Esophagus (tissue), 2 donors: ENCODE measurements at regions not wholly inside any gene's neighbourhood (a gene's known extent, or its start where the extent isn't known, plus 50 kb on each side); places are given as distances from the start of the nearest gene placed in this dataset.

Source experiments
- H3K27ac ChIP-seq, 2 donors: one replicate each; pipeline ENCODE4 v1.5.1; 2013; ENCODE audit warnings: low read depth in 2 of 2, mild to moderate bottlenecking in 2 of 2, inconsistent platforms in 1 of 2, low read length in 1 of 2, moderate library complexity in 1 of 2
- H3K27me3 ChIP-seq, 2 donors: one replicate each; pipeline ENCODE4 v1.6.1; 2013; ENCODE audit warnings: low read length in 2 of 2, control low read depth in 1 of 2, mild to moderate bottlenecking in 1 of 2; ENCODE audit not compliant: insufficient read depth in 2 of 2, control insufficient read depth in 1 of 2
- H3K36me3 ChIP-seq, 2 donors: one replicate each; pipeline ENCODE4 v1.6.1; 2013; ENCODE audit warnings: low read length in 1 of 2; ENCODE audit not compliant: control insufficient read depth in 2 of 2, insufficient read depth in 2 of 2
- H3K4me1 ChIP-seq, 2 donors: one replicate each; pipeline ENCODE4 v1.6.1; 2013; ENCODE audit warnings: low read length in 1 of 2; ENCODE audit not compliant: control insufficient read depth in 2 of 2, insufficient read depth in 2 of 2
- H3K4me3 ChIP-seq, 2 donors: one replicate each; pipeline ENCODE4 v1.5.1; 2013; ENCODE audit warnings: low read length in 2 of 2, mild to moderate bottlenecking in 2 of 2, low read depth in 1 of 2, moderate library complexity in 1 of 2
- H3K9me3 ChIP-seq, 2 donors: one replicate each; pipeline ENCODE4 v1.6.1; 2013; ENCODE audit warnings: mild to moderate bottlenecking in 2 of 2, low read depth in 1 of 2, low read length in 1 of 2, moderate library complexity in 1 of 2; ENCODE audit not compliant: control insufficient read depth in 2 of 2, insufficient read depth in 1 of 2
- WGBS, 2 donors: extraction: QIAGEN DNeasy Blood & Tissue Kit; methylation state at CpG; one replicate each; pipeline ENCODE4 v1.1.7; 2013; 5-methylcytosine and 5-hydroxymethylcytosine counted together
- donor health status: healthy with polysubstance abuse.
- donor health status: Bipolar disorder and iron deficiency.

- Histone ChIP-seq H3K4me1 (no peaks in the 10 kb centered on the region), H3K27ac (no peak overlapping the region), H3K27me3 (no peaks in the 10 kb centered on the region), H3K4me3 (no peak overlapping the region), H3K36me3 (no peaks in the 10 kb centered on the region), H3K9me3 (no peaks in the 10 kb centered on the region)
- WGBS, 2 donors = 86 to 90% methylated on average over 2 of the region's 2 CpGs
These were observed 210.0 kb downstream of the C16orf95 start for GRCh38 chr16:87107201-87107600.

DNA sequence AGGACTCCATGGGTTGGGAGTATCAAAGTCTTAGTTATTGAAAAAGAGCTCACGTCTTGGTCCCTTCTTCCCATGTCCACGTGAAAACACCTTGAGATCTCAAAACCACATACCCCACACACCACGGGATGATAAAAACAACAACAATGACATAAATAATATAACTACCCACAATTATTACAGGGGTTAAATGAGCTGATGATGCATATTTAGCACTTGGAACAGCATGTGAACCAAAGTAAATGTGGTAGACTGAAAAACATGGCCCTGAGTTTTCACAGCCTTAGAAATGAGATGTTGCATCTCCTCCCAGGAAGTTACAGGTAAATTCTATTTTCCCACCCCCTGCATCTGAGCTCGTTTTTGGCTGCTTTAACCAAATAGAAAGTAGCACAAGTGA is 208.9 kb downstream of the C16orf95 start:
- 76 to 80% methylated on average over 4 of the region's 4 CpGs for WGBS, 2 donors
- no peak overlapping the region for H3K27ac ChIP-seq
- H3K27me3 ChIP-seq = no peaks in the 10 kb centered on the region
- H3K4me1 ChIP-seq = no peaks in the 10 kb centered on the region
- no peaks in the 10 kb centered on the region for H3K36me3 ChIP-seq
- no peaks in the 10 kb centered on the region for H3K9me3 ChIP-seq
- no peak overlapping the region for H3K4me3 ChIP-seq

- Histone ChIP-seq H3K9me3 (no peaks in the 10 kb centered on the region), H3K27me3 (no peaks in the 10 kb centered on the region), H3K27ac (no peak overlapping the region), H3K4me3 (no peak overlapping the region), H3K4me1 (no peaks in the 10 kb centered on the region), H3K36me3 (no peaks in the 10 kb centered on the region)
- WGBS, 2 donors = 83 to 96% methylated on average over 1 of the region's 1 CpG
These were observed 208.3 kb downstream of the C16orf95 start for GRCh38 chr16:87108941-87109340.

GRCh38 chr16:87114832-87115231 is 202.4 kb downstream of the C16orf95 start:
- Histone ChIP-seq H3K36me3 (no peaks in the 10 kb centered on the region), H3K9me3 (no peaks in the 10 kb centered on the region), H3K4me1 (no peaks in the 10 kb centered on the region), H3K4me3 (no peak overlapping the region), H3K27ac (no peak overlapping the region), H3K27me3 (no peaks in the 10 kb centered on the region)
- 90 to 91% methylated on average over 5 of the region's 5 CpGs for WGBS, 2 donors

DNA sequence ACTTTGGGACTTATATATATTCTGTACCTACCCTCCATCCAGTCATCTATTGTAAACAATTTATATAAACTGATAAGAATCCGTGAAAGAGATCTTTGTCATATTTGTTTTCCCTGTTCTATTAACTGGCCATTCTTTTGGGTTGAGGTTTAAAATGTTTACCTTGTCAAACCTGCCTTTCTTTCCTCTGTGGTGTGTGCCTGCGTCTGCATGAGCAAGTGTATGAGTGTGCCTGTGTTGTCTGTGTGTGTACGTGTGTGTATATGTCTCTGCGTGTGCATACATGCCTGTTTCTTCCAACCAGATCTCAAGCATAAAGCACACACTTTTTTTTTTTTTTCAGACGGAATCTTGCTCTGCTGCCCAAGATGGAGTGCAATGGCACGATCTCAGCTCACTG is 201.5 kb downstream of the C16orf95 start:
- WGBS, 2 donors = 46 to 55% methylated on average over 6 of the region's 6 CpGs

GRCh38 chr16:87117936-87118335 is 199.3 kb downstream of the C16orf95 start:
- no peaks in the 10 kb centered on the region for H3K36me3 ChIP-seq
- no peaks in the 10 kb centered on the region for H3K4me1 ChIP-seq
- no peak overlapping the region for H3K27ac ChIP-seq
- no peak overlapping the region for H3K4me3 ChIP-seq
- 57 to 61% methylated on average over 12 of the region's 12 CpGs for WGBS, 2 donors
- no peaks in the 10 kb centered on the region for H3K27me3 ChIP-seq
- H3K9me3 ChIP-seq = no peaks in the 10 kb centered on the region

More for the DNA sequence above, 201.5 kb downstream of the C16orf95 start:
- no peak overlapping the region for H3K4me3 ChIP-seq
- H3K9me3 ChIP-seq = no peaks in the 10 kb centered on the region
- no peaks in the 10 kb centered on the region for H3K36me3 ChIP-seq
- H3K4me1 ChIP-seq = no peaks in the 10 kb centered on the region
- no peak overlapping the region for H3K27ac ChIP-seq
- no peaks in the 10 kb centered on the region for H3K27me3 ChIP-seq

DNA sequence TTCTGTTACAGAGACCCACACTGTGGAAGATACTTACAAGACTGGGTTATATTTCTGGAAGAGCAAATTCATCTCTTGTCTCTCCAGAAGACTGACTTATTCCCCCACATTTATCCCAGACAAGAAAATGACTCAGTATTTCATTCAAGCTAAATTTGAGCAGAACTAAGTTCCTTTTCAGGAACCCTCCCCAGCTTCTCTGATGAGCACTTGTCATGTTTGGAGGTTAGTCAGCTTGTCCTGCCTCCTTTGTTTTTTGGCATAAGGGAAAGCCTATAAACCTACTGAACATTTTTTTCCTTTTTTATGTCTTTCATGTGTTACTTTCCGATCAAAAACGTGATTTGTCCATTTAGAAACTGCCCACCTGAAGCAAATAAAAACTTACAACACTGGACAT is 198.0 kb downstream of the C16orf95 start:
- Histone ChIP-seq H3K27ac (no peak overlapping the region), H3K4me3 (no peak overlapping the region), H3K9me3 (peaks cover 0 to 7% of the 10 kb centered on the region in 2 donors), H3K4me1 (no peaks in the 10 kb centered on the region), H3K36me3 (no peaks in the 10 kb centered on the region), H3K27me3 (no peaks in the 10 kb centered on the region)
- 72 to 73% methylated on average over 2 of the region's 2 CpGs for WGBS, 2 donors

- 89 to 91% methylated on average over 9 of the region's 9 CpGs for WGBS, 2 donors
- peaks cover 0 to 8% of the 10 kb centered on the region in 2 donors for H3K9me3 ChIP-seq
- no peak overlapping the region for H3K27ac ChIP-seq
- no peaks in the 10 kb centered on the region for H3K27me3 ChIP-seq
- peaks cover 0 to under 1% of the 10 kb centered on the region in 2 donors for H3K4me1 ChIP-seq
- no peaks in the 10 kb centered on the region for H3K36me3 ChIP-seq
- H3K4me3 ChIP-seq = no peak overlapping the region
These were observed 197.4 kb downstream of the C16orf95 start for GRCh38 chr16:87119748-87120147.

DNA sequence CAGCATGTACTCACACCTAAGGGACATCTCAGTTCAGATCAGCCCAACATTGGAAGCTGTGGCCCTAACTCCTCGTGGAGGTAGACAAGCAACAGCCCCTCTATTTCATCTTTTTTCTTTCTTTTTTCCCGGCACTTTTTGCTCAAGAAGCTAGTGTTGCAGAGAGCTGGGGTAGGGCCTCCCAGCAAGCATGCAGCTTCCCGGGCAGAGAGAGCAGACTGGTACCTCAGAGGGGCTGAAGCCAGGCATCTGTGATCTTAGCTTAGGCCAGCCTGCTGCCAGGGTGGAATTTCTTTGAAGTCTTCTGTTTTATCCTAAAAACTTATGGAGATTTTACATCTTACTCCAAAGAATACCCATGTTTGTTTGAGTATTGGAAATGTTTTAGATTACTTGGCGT is 195.4 kb downstream of the C16orf95 start:
- H3K27me3 ChIP-seq = no peaks in the 10 kb centered on the region
- no peaks in the 10 kb centered on the region for H3K36me3 ChIP-seq
- peaks cover 0 to 2% of the 10 kb centered on the region in 2 donors for H3K4me1 ChIP-seq
- H3K27ac ChIP-seq = no peak overlapping the region
- H3K4me3 ChIP-seq = no peak overlapping the region
- 73 to 75% methylated on average over 4 of the region's 4 CpGs for WGBS, 2 donors
- H3K9me3 ChIP-seq = peaks cover 0 to 11% of the 10 kb centered on the region in 2 donors

DNA sequence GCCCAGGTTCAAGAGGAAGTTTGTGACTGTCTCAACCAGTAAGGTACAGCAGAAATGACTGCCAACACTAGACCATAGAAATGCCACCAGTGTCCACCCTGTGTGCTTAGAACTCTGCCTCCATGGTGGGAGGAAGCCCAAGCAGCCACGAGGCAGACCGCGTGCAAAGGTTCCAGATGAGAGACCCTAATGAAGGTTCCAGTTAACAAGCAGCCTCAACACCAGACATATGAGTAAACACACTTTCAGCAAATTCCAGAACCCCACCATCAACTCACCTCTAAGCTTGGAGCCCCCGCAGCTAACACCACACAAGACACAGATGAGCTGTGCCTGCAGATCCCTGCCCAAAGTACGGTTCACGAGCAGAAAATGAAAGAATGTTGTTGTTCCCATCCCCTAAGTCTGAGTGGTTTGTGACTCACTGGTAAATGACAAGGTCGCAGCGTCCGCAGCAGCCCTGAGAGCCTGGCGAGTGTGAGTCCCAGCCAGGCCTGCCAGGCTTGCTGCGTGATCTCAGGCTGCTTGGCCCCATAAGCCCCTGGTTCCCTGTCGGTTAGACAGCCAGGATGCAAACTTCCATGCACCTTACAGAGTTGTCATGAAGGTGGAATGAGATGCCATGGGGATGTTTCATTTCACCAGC is 193.7 kb downstream of the C16orf95 start:
- Histone ChIP-seq H3K9me3 (peaks cover 0 to 11% of the 10 kb centered on the region in 2 donors), H3K36me3 (no peaks in the 10 kb centered on the region), H3K27ac (no peak overlapping the region), H3K27me3 (no peaks in the 10 kb centered on the region), H3K4me3 (no peak overlapping the region), H3K4me1 (peaks cover 0 to 2% of the 10 kb centered on the region in 2 donors)
- WGBS, 2 donors = 95 to 96% methylated on average over 12 of the region's 12 CpGs
